ENCODE measurements at regions not wholly inside any gene's neighbourhood (a gene's known extent, or its start where the extent isn't known, plus 50 kb on each side); places are given as distances from the start of the nearest gene placed in this dataset.

DNA sequence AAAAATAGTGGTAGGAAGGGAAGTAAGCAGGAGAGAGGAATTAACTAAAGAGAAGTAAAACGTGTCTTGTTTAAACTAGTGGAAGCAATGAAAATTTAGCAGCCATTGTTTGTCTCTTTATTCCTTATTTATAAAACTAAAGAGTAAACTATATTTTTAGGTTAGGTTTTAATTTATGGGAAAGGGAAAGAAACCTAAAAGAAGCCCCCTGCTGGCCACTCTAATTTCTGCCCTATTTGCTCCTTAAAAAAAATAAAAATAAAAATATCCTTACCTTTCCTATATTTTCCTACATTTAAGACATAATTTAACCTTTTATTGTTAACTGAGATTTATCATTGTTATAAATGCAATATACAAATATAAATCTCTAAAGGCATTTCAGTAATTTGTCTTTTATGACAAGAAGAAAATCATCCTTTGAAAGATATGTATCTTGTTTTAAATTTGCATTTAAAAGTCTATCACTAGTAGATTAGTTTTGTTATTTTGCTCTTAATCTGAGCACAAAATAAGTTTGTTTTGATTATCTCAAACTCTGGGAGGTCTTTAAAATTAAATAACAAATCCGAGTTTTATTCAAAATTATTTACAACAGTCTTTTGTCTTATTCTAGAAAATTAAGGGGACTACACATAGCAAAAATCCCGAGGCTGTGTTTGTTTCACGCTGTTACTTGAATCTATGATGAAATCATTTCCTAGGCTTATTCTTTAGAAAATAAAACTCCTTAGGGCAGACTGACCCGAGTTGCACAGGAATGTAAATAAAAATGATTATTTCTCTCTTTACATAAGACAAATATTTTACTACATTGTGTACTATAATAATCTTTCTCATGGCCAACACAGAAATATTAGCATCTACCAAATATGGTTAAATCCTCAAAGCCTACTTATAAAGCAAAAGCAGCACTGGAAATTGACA, 201.7 kb downstream of the NRIP1 start:
- Mint-ChIP-seq H3K4me3 (no peak overlapping the region), H3K27ac (no peak overlapping the region), H3K36me3 (ENCODE audit: low read depth) (peaks cover 11% of the 10 kb centered on the region), H3K4me1 (peaks cover 19% of the 10 kb centered on the region), H3K27me3 (ENCODE audit: low read depth) (no peaks in the 10 kb centered on the region), H3K9me3 (peaks cover 13% of the 10 kb centered on the region)
- TF ChIP-seq, protein P1, sequence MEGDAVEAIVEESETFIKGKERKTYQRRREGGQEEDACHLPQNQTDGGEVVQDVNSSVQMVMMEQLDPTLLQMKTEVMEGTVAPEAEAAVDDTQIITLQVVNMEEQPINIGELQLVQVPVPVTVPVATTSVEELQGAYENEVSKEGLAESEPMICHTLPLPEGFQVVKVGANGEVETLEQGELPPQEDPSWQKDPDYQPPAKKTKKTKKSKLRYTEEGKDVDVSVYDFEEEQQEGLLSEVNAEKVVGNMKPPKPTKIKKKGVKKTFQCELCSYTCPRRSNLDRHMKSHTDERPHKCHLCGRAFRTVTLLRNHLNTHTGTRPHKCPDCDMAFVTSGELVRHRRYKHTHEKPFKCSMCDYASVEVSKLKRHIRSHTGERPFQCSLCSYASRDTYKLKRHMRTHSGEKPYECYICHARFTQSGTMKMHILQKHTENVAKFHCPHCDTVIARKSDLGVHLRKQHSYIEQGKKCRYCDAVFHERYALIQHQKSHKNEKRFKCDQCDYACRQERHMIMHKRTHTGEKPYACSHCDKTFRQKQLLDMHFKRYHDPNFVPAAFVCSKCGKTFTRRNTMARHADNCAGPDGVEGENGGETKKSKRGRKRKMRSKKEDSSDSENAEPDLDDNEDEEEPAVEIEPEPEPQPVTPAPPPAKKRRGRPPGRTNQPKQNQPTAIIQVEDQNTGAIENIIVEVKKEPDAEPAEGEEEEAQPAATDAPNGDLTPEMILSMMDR (IDR thresholded peaks at IDR 0.05; ENCODE audit: unreplicated experiment in 3 of 3), result peak; percentile 55 to 69 (median 62)

DNA sequence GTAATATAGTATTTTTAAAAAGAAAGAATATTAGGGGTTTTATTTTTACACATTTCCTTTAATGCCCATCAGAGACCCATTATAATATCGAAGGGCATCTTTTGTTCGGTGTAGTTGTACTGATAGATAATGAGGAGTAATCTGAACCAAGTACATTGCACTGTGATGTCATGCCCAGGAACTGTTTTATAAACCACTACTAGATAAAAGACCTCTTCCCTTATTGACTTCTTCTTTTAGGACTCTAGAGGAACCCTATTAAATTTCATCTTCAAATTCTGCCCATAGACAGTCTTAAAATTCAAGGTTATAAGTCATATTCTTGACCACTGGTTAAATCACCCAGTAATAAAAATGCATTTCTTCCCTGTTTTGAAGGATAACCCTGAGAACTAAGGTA, 206.5 kb downstream of the NRIP1 start:
- Mint-ChIP-seq H3K4me3 (no peak overlapping the region), H3K27me3 (ENCODE audit: low read depth) (no peaks in the 10 kb centered on the region), H3K36me3 (ENCODE audit: low read depth) (peaks cover 26% of the 10 kb centered on the region), H3K9me3 (peaks cover 13% of the 10 kb centered on the region), H3K27ac (no peak overlapping the region), H3K4me1 (peaks cover 5% of the 10 kb centered on the region)
- TF ChIP-seq, protein P1 (IDR thresholded peaks at IDR 0.05; ENCODE audit: unreplicated experiment in 3 of 3), result no peak

DNA sequence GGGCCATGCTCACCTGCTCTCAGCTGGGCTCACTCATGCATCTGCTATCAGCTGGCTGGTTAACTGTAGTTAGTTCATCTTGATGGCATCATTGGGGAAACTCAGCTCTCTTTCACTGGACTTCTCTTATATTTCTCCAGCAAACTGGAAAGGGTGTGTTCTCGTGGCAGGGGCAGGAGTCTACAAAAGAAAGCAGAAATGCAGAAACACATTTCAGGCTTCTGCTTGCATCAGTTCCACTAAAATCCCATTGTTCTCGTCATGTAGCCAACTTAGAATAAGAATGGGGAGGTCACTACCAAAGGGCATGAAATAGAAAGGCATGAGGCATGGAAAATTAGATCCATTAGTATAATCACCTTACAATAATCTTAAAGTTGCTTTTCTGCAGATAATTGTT, 207.3 kb downstream of the NRIP1 start:
- TF ChIP-seq, protein P1 (IDR thresholded peaks at IDR 0.05; ENCODE audit: unreplicated experiment in 3 of 3), result no peak
- H3K27ac Mint-ChIP-seq, result no peak overlapping the region
- H3K4me3 Mint-ChIP-seq, result no peak overlapping the region
- no peaks in the 10 kb centered on the region for H3K27me3 Mint-ChIP-seq (ENCODE audit: low read depth)
- H3K4me1 Mint-ChIP-seq, result peaks cover 3% of the 10 kb centered on the region
- H3K36me3 Mint-ChIP-seq (ENCODE audit: low read depth), result peaks cover 31% of the 10 kb centered on the region
- peaks cover 13% of the 10 kb centered on the region for H3K9me3 Mint-ChIP-seq

DNA sequence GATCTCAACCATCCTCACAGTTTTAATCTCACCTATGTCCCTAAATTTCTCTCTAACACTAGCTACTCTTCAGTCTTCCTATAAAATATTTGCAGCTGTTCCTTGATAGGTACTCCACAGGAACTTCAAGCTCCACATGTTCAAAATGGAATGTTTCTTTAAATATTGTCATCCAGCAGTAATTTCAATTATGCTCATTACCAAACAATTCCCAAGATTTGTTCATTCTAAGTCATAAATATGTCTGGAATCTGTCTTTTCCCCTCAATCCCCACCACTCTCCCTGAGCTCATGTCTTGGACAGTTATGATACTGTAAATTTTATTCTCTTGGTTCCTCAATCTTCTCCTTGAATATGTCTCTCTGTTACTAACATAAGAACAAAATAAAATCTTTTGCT, 214.4 kb downstream of the NRIP1 start:
- TF ChIP-seq, protein P1 (IDR thresholded peaks at IDR 0.05; ENCODE audit: unreplicated experiment in 3 of 3), result no peak
- H3K9me3 Mint-ChIP-seq, result peaks cover 7% of the 10 kb centered on the region
- peaks cover 38% of the 10 kb centered on the region for H3K36me3 Mint-ChIP-seq (ENCODE audit: low read depth)
- no peaks in the 10 kb centered on the region for H3K4me1 Mint-ChIP-seq
- H3K27ac Mint-ChIP-seq, result no peak overlapping the region
- no peak overlapping the region for H3K4me3 Mint-ChIP-seq
- H3K27me3 Mint-ChIP-seq (ENCODE audit: low read depth), result no peaks in the 10 kb centered on the region

DNA sequence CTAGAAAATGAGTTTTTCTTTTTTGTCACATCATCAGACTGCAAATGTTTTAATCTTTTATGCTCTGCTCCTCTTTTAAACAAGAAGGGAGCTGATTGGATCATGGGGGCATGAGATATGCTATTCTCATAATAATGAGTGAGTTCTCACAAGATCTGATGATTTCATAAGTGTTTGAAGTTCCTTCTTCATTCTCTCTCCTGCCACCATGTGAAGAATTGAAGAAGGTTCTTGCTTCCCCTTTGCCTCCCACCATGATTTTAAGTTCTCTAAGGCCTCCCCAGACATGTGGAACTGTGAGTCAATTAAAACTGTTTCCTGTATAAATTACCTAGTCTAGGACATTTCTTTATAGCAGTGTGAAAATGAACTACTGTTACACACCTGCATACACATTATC, 218.2 kb downstream of the NRIP1 start:
- no peaks in the 10 kb centered on the region for H3K27me3 Mint-ChIP-seq (ENCODE audit: low read depth)
- no peak overlapping the region for H3K27ac Mint-ChIP-seq
- TF ChIP-seq, protein P1 (IDR thresholded peaks at IDR 0.05; ENCODE audit: unreplicated experiment in 3 of 3), result no peak
- peaks cover 15% of the 10 kb centered on the region for H3K9me3 Mint-ChIP-seq
- H3K4me3 Mint-ChIP-seq, result no peak overlapping the region
- no peaks in the 10 kb centered on the region for H3K4me1 Mint-ChIP-seq
- H3K36me3 Mint-ChIP-seq (ENCODE audit: low read depth), result peaks cover 35% of the 10 kb centered on the region

DNA sequence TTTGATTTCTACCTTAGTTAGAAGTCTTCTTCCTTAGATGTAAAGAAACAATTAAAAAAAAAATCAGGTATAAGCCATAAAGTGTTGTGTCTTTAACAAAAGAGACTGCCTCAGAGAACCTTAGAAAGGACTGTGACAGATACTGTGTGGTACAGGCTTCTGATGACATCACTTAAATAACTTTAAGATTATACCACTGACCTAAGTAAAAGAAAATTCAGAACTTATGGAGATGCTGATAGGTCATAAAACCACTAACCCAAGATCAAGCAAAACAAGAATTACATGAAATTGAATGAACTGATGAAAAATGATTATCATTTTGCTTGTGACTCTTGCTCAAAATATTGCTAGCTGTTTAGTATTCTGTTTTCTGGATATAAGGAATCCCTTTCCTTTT, 220.8 kb downstream of the NRIP1 start:
- no peaks in the 10 kb centered on the region for H3K4me1 Mint-ChIP-seq
- TF ChIP-seq, protein P1 (IDR thresholded peaks at IDR 0.05; ENCODE audit: unreplicated experiment in 3 of 3), result no peak
- no peak overlapping the region for H3K27ac Mint-ChIP-seq
- no peaks in the 10 kb centered on the region for H3K27me3 Mint-ChIP-seq (ENCODE audit: low read depth)
- peaks cover 35% of the 10 kb centered on the region for H3K36me3 Mint-ChIP-seq (ENCODE audit: low read depth)
- H3K4me3 Mint-ChIP-seq, result no peak overlapping the region
- H3K9me3 Mint-ChIP-seq, result peaks cover 15% of the 10 kb centered on the region
